Activated T-helper 9 cell treated with anti-CD3 and anti-CD28 coated beads, Interleukin-2, amount 50 U/mL, for 16 hours (primary cell): ENCODE measurements at regions not wholly inside any gene's neighbourhood (a gene's known extent, or its start where the extent isn't known, plus 50 kb on each side); places are given as distances from the start of the nearest gene placed in this dataset.
"Not testable (repeated sequence)": the region's sequence is repeated elsewhere in the genome, so short reads cannot be mapped to it uniquely, and the experiment has no call there.

Experiments used
- DNase-seq: peaks from one replicate; pipeline ENCODE4 v3.0.0-alpha.2; 2020; ENCODE audit warnings: low read depth

GRCh38 chr1:30088594-30088993, 634.8 kb downstream of the MATN1 start:
- no peak for DNase-seq

GRCh38 chr1:30087465-30087864, 635.9 kb downstream of the MATN1 start:
- DNase-seq, result no peak

- no peak for DNase-seq
Observed at GRCh38 chr1:30085811-30086770, 637.3 kb downstream of the MATN1 start.

- no peak for DNase-seq
Observed at GRCh38 chr1:30084909-30085571, 638.3 kb downstream of the MATN1 start.

- no peak for DNase-seq
Observed at GRCh38 chr1:30083800-30084464, 639.5 kb downstream of the MATN1 start.

GRCh38 chr1:30081379-30082102, 641.8 kb downstream of the MATN1 start:
- DNase-seq, result no peak

- DNase-seq, result not testable (repeated sequence)
Observed at GRCh38 chr1:30075916-30076315, 647.5 kb downstream of the MATN1 start.

- DNase-seq, result no peak
Observed at GRCh38 chr1:30068787-30069472, 654.5 kb downstream of the MATN1 start.

GRCh38 chr1:30064547-30064946, 658.8 kb downstream of the MATN1 start:
- DNase-seq, result no peak

GRCh38 chr1:30063621-30064280, 659.6 kb downstream of the MATN1 start:
- no peak for DNase-seq

GRCh38 chr1:30061292-30062220, 661.8 kb downstream of the MATN1 start:
- DNase-seq, result no peak

GRCh38 chr1:30060738-30061137, 662.6 kb downstream of the MATN1 start:
- DNase-seq, result no peak

GRCh38 chr1:30058970-30059369, 664.4 kb downstream of the MATN1 start:
- no peak for DNase-seq

- DNase-seq, result no peak
Observed at GRCh38 chr1:30054126-30054525, 669.3 kb downstream of the MATN1 start.

GRCh38 chr1:30052178-30052577, 671.2 kb downstream of the MATN1 start:
- DNase-seq, result no peak

GRCh38 chr1:30051777-30052176, 671.6 kb downstream of the MATN1 start:
- no peak for DNase-seq

GRCh38 chr1:30049748-30050296, 673.6 kb downstream of the MATN1 start:
- no peak for DNase-seq

GRCh38 chr1:30048905-30049304, 674.5 kb downstream of the MATN1 start:
- no peak for DNase-seq

GRCh38 chr1:30047576-30047975, 675.8 kb downstream of the MATN1 start:
- no peak for DNase-seq
